ENCODE measurements at regions not wholly inside any gene's neighbourhood (a gene's known extent, or its start where the extent isn't known, plus 50 kb on each side); places are given as distances from the start of the nearest gene placed in this dataset.

- no peak for DNase-seq (ENCODE audit: low read depth)
- TF ChIP-seq CTCF (IDR thresholded peaks at IDR 0.05; ENCODE audit: low read depth, low read length, missing control alignments): no peak
- H3K4me3 ChIP-seq (ENCODE audit: low read depth, low read length): no peak overlapping the region
- in situ Hi-C loops (cut with HindIII; ENCODE audit: low sequenced_read_pairs): no loop called here
Observed at GRCh38 chr12:17197971-17198370, 592.0 kb upstream of the LMO3 start.

- TF ChIP-seq CTCF (IDR thresholded peaks at IDR 0.05; ENCODE audit: low read depth, low read length, missing control alignments): no peak
- no peak overlapping the region for H3K4me3 ChIP-seq (ENCODE audit: low read depth, low read length)
- in situ Hi-C loops (cut with HindIII; ENCODE audit: low sequenced_read_pairs): no loop called here
- no peak for DNase-seq (ENCODE audit: low read depth)
Observed at GRCh38 chr12:17192721-17193120, 586.8 kb upstream of the LMO3 start.

- no peak overlapping the region for H3K4me3 ChIP-seq (ENCODE audit: low read depth, low read length)
- in situ Hi-C loops (cut with HindIII; ENCODE audit: low sequenced_read_pairs): no loop called here
- no peak for DNase-seq (ENCODE audit: low read depth)
- TF ChIP-seq CTCF (IDR thresholded peaks at IDR 0.05; ENCODE audit: low read depth, low read length, missing control alignments): no peak
Observed at GRCh38 chr12:17169726-17170471, 563.9 kb upstream of the LMO3 start.

- in situ Hi-C loops (cut with HindIII; ENCODE audit: low sequenced_read_pairs): no loop called here
- DNase-seq (ENCODE audit: low read depth): no peak
- no peak for TF ChIP-seq CTCF (IDR thresholded peaks at IDR 0.05; ENCODE audit: low read depth, low read length, missing control alignments)
- H3K4me3 ChIP-seq (ENCODE audit: low read depth, low read length): no peak overlapping the region
Observed at GRCh38 chr12:17159506-17160300, 553.7 kb upstream of the LMO3 start.

GRCh38 chr12:17158201-17158600, 552.2 kb upstream of the LMO3 start:
- no peak for DNase-seq (ENCODE audit: low read depth)
- in situ Hi-C loops (cut with HindIII; ENCODE audit: low sequenced_read_pairs): no loop called here
- TF ChIP-seq CTCF (IDR thresholded peaks at IDR 0.05; ENCODE audit: low read depth, low read length, missing control alignments): no peak
- H3K4me3 ChIP-seq (ENCODE audit: low read depth, low read length): no peak overlapping the region

GRCh38 chr12:17151917-17152316, 546.0 kb upstream of the LMO3 start:
- in situ Hi-C loops (cut with HindIII; ENCODE audit: low sequenced_read_pairs): no loop called here
- DNase-seq (ENCODE audit: low read depth): no peak
- no peak for TF ChIP-seq CTCF (IDR thresholded peaks at IDR 0.05; ENCODE audit: low read depth, low read length, missing control alignments)
- H3K4me3 ChIP-seq (ENCODE audit: low read depth, low read length): no peak overlapping the region
